Tibial nerve (tissue), 3 donors: ENCODE measurements at regions not wholly inside any gene's neighbourhood (a gene's known extent, or its start where the extent isn't known, plus 50 kb on each side); places are given as distances from the start of the nearest gene placed in this dataset.

Experiments
- CTCF ChIP-seq, 5 experiments: fragments of 200-600 bp in 3 of 5; fragments of 450-650 bp in 2 of 5; sonication (generic) in 3 of 5; IDR thresholded peaks; one replicate each; pipeline ENCODE4 v1.5.1; 2016 to 2019; ENCODE audit warnings: antibody characterized with exemption in 5 of 5, mild to moderate bottlenecking in 3 of 5, moderate library complexity in 2 of 5
- POLR2A ChIP-seq, 2 donors: fragments of 450-650 bp; IDR thresholded peaks; one replicate each; pipeline ENCODE4 v1.6.1; 2017; ENCODE audit warnings: antibody characterized with exemption in 2 of 2, mild to moderate bottlenecking in 2 of 2, moderate library complexity in 2 of 2

- no peak for TF ChIP-seq POLR2A (IDR thresholded peaks at IDR 0.05)
- TF ChIP-seq CTCF (IDR thresholded peaks at IDR 0.05) = no peak
These were observed 176.7 kb upstream of the TENM4 start for GRCh38 chr11:79617561-79617960.
